ENCODE measurements at regions not wholly inside any gene's neighbourhood (a gene's known extent, or its start where the extent isn't known, plus 50 kb on each side); places are given as distances from the start of the nearest gene placed in this dataset.

DNA sequence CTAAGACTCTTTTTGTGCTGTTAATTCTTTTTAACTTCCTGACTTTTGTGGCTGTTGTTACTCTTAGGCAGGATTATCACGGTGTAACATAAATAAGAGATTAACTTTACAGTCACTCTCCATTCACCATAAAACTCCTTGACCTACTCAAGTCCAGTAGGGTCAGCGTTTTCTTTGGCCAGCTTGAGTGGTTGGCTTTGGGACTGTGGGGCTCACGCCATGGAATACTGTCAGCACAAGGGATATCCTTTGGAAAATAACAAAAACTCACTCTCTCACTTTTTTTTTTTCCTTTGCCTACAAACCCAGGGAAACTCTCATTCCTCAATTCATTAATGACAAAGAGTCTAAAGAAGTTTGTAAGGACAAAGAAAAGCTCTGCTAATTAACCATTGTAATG is 89.4 kb upstream of the TLL1 start:
- Histone ChIP-seq H3K4me3 (ENCODE audit: low read depth, low read length, poor library complexity, severe bottlenecking) (no peak overlapping the region), H3K9me3 (ENCODE audit: low read depth, low read length, poor library complexity, severe bottlenecking) (no peaks in the 10 kb centered on the region), H3K4me1 (ENCODE audit: insufficient read depth, low read length, poor library complexity, severe bottlenecking) (peaks cover 15% of the 10 kb centered on the region), H3K27me3 (replicated peaks; ENCODE audit: insufficient read depth, low read depth, low read length, poor library complexity) (no peaks in the 10 kb centered on the region), H3K36me3 (ENCODE audit: insufficient read depth, low read length, poor library complexity, severe bottlenecking) (no peaks in the 10 kb centered on the region), H3K27ac (ENCODE audit: low read depth, low read length, poor library complexity, severe bottlenecking) (no peak overlapping the region)
- no TSS peak for BruUV-seq (replicated peaks)
- CTCF ChIA-PET, result interaction anchor here (0.7 kb wide), 1 partner anchor 332 kb away, joined by 3 read pairs; no protein-coding TSS in a partner anchor
- TF ChIP-seq, protein P1, sequence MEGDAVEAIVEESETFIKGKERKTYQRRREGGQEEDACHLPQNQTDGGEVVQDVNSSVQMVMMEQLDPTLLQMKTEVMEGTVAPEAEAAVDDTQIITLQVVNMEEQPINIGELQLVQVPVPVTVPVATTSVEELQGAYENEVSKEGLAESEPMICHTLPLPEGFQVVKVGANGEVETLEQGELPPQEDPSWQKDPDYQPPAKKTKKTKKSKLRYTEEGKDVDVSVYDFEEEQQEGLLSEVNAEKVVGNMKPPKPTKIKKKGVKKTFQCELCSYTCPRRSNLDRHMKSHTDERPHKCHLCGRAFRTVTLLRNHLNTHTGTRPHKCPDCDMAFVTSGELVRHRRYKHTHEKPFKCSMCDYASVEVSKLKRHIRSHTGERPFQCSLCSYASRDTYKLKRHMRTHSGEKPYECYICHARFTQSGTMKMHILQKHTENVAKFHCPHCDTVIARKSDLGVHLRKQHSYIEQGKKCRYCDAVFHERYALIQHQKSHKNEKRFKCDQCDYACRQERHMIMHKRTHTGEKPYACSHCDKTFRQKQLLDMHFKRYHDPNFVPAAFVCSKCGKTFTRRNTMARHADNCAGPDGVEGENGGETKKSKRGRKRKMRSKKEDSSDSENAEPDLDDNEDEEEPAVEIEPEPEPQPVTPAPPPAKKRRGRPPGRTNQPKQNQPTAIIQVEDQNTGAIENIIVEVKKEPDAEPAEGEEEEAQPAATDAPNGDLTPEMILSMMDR (conservative IDR thresholded peaks at IDR 0.05; ENCODE audit: low read depth, low read length), result no peak
- no peak for TF ChIP-seq EZH2 (IDR thresholded peaks at IDR 0.05; ENCODE audit: borderline replicate concordance, low read depth, low read length, poor library complexity, severe bottlenecking)
- POLR2A ChIA-PET (ENCODE audit: low non-redundant PET), result no interaction called here
- intact Hi-C loops (cut with micrococcal nuclease; ENCODE audit: unreplicated experiment), result no loop called here
- DNase-seq (ENCODE audit: low spot score), result no peak

DNA sequence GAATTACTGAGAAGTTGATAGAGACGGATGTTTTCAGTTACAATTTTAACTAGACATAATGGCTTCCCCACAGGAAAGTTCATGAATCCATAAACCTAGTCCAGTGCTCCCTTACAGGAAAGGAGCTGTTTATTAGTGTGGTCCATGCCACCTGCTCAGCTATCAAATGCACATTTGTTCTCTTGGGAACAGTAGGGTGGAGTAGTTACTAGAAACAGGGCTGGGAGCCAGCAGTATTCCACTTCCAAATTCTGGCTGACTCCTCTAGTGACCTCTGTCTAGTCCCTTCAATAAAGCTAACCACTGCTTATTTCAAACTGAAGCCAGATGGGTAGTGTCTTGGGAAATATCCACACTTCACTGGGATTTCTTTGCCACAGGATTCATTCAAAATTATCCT is 88.4 kb upstream of the TLL1 start:
- no TSS peak for BruUV-seq (replicated peaks)
- POLR2A ChIA-PET (ENCODE audit: low non-redundant PET), result no interaction called here

GRCh38 chr4:165785337-165785736 is 87.7 kb upstream of the TLL1 start:
- Histone ChIP-seq H3K4me1 (ENCODE audit: insufficient read depth, low read length, poor library complexity, severe bottlenecking) (peaks cover 15% of the 10 kb centered on the region), H3K27ac (ENCODE audit: low read depth, low read length, poor library complexity, severe bottlenecking) (no peak overlapping the region), H3K4me3 (ENCODE audit: low read depth, low read length, poor library complexity, severe bottlenecking) (no peak overlapping the region), H3K9me3 (ENCODE audit: low read depth, low read length, poor library complexity, severe bottlenecking) (no peaks in the 10 kb centered on the region), H3K27me3 (replicated peaks; ENCODE audit: insufficient read depth, low read depth, low read length, poor library complexity) (no peaks in the 10 kb centered on the region), H3K36me3 (ENCODE audit: insufficient read depth, low read length, poor library complexity, severe bottlenecking) (no peaks in the 10 kb centered on the region)
- intact Hi-C loops (cut with micrococcal nuclease; ENCODE audit: unreplicated experiment), result no loop called here
- BruUV-seq (replicated peaks), result no TSS peak
- ChIA-PET CTCF (no interaction called here), POLR2A (ENCODE audit: low non-redundant PET) (no interaction called here)
- no peak for DNase-seq (ENCODE audit: low spot score)
- TF ChIP-seq, protein P1 (conservative IDR thresholded peaks at IDR 0.05; ENCODE audit: low read depth, low read length), result no peak
- no peak for TF ChIP-seq EZH2 (IDR thresholded peaks at IDR 0.05; ENCODE audit: borderline replicate concordance, low read depth, low read length, poor library complexity, severe bottlenecking)

More for the DNA sequence above, 88.4 kb upstream of the TLL1 start:
- peaks cover 15% of the 10 kb centered on the region for H3K4me1 ChIP-seq (ENCODE audit: insufficient read depth, low read length, poor library complexity, severe bottlenecking)
- CTCF ChIA-PET, result no interaction called here
- H3K36me3 ChIP-seq (ENCODE audit: insufficient read depth, low read length, poor library complexity, severe bottlenecking), result no peaks in the 10 kb centered on the region
- no peak for DNase-seq (ENCODE audit: low spot score)
- no peaks in the 10 kb centered on the region for H3K9me3 ChIP-seq (ENCODE audit: low read depth, low read length, poor library complexity, severe bottlenecking)
- H3K27me3 ChIP-seq (replicated peaks; ENCODE audit: insufficient read depth, low read depth, low read length, poor library complexity), result no peaks in the 10 kb centered on the region
- no peak overlapping the region for H3K4me3 ChIP-seq (ENCODE audit: low read depth, low read length, poor library complexity, severe bottlenecking)
- H3K27ac ChIP-seq (ENCODE audit: low read depth, low read length, poor library complexity, severe bottlenecking), result no peak overlapping the region
- TF ChIP-seq EZH2 (IDR thresholded peaks at IDR 0.05; ENCODE audit: borderline replicate concordance, low read depth, low read length, poor library complexity, severe bottlenecking), result no peak
- TF ChIP-seq, protein P1 (conservative IDR thresholded peaks at IDR 0.05; ENCODE audit: low read depth, low read length), result no peak
- intact Hi-C loops (cut with micrococcal nuclease; ENCODE audit: unreplicated experiment), result no loop called here

Measured in A673 (cell line).